Stomach (tissue), 4 donors: ENCODE measurements at regions not wholly inside any gene's neighbourhood (a gene's known extent, or its start where the extent isn't known, plus 50 kb on each side); places are given as distances from the start of the nearest gene placed in this dataset.

Experiments
- EP300 ChIP-seq: sonication (generic); formaldehyde crosslinking; IDR thresholded peaks from one replicate; pipeline ENCODE4 v1.6.1; 2017; ENCODE audit warnings: antibody characterized with exemption
- POLR2A ChIP-seq, 4 donors: fragments of 450-650 bp; IDR thresholded peaks; one replicate each; pipeline ENCODE4 v1.6.1; 2016; ENCODE audit warnings: antibody characterized with exemption in 4 of 4, control low read depth in 2 of 4, mild to moderate bottlenecking in 1 of 4, moderate library complexity in 1 of 4
- POLR2AphosphoS5 ChIP-seq, 3 donors: sonication (generic); formaldehyde crosslinking; IDR thresholded peaks; one replicate each; pipeline ENCODE4 v1.6.1; 2016; ENCODE audit warnings: antibody characterized with exemption in 3 of 3
- TF ChIP-seq, protein P1 (sequence below), 7 experiments: fragments of 450-650 bp in 4 of 7; fragments of 200-600 bp in 3 of 7; sonication (generic) in 3 of 7; IDR thresholded peaks; one replicate each; pipeline ENCODE4 v1.5.1; 2016 to 2019; ENCODE audit warnings: antibody characterized with exemption in 7 of 7, control low read depth in 2 of 7, mild to moderate bottlenecking in 1 of 7

DNA sequence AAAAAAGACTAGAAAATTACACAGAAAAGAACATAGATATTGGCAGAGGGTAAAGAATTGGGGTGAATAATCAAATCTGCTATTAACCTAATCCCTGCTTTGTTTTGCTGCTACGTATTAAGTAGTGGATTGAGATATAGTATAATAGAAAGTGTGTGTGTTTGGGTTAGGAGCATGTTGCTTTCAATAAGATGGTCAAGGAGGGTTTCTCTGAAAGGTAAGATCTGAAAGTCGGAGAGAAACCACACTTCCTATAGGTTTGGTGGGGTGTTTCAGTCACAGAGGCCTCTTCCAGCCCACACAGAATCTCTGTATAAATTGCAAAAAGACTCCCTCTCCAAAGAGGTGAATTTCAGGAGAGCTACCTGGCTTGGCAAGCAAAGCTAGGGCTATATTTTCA lies 345.7 kb upstream of the SATB1 start:
- TF ChIP-seq POLR2A (IDR thresholded peaks at IDR 0.05): no peak
- TF ChIP-seq, protein P1, sequence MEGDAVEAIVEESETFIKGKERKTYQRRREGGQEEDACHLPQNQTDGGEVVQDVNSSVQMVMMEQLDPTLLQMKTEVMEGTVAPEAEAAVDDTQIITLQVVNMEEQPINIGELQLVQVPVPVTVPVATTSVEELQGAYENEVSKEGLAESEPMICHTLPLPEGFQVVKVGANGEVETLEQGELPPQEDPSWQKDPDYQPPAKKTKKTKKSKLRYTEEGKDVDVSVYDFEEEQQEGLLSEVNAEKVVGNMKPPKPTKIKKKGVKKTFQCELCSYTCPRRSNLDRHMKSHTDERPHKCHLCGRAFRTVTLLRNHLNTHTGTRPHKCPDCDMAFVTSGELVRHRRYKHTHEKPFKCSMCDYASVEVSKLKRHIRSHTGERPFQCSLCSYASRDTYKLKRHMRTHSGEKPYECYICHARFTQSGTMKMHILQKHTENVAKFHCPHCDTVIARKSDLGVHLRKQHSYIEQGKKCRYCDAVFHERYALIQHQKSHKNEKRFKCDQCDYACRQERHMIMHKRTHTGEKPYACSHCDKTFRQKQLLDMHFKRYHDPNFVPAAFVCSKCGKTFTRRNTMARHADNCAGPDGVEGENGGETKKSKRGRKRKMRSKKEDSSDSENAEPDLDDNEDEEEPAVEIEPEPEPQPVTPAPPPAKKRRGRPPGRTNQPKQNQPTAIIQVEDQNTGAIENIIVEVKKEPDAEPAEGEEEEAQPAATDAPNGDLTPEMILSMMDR (IDR thresholded peaks at IDR 0.05): no peak
- TF ChIP-seq POLR2AphosphoS5 (IDR thresholded peaks at IDR 0.05): no peak
- TF ChIP-seq EP300: no peak
